Uterus (tissue), 3 donors: ENCODE measurements at regions not wholly inside any gene's neighbourhood (a gene's known extent, or its start where the extent isn't known, plus 50 kb on each side); places are given as distances from the start of the nearest gene placed in this dataset.

ENCODE experiments used
- DNase-seq, 2 donors: peaks; one replicate each; pipeline ENCODE4 v3.0.0-alpha.2; 2019 to 2020
- H3K27ac ChIP-seq, 2 donors: fragments of 200-600 bp; sonication (generic); 1 replicate in 1 of 2; 2 replicates in 1 of 2; pipeline ENCODE4 v1.5.1; 2016 to 2018
- H3K27me3 ChIP-seq, 2 donors: fragments of 200-600 bp; sonication (generic); one replicate each; pipeline ENCODE4 v1.5.1; 2018 to 2019; ENCODE audit warnings: control low read depth in 1 of 2
- H3K36me3 ChIP-seq, 2 donors: fragments of 200-600 bp; sonication (generic); one replicate each; pipeline ENCODE4 v1.5.1; 2019; ENCODE audit warnings: control low read depth in 1 of 2
- H3K4me1 ChIP-seq, 2 donors: fragments of 200-600 bp; sonication (generic); one replicate each; pipeline ENCODE4 v1.5.1; 2018 to 2019; ENCODE audit warnings: control low read depth in 1 of 2
- H3K4me3 ChIP-seq, 2 donors: fragments of 200-600 bp; sonication (generic); 1 replicate in 1 of 2; 2 replicates in 1 of 2; pipeline ENCODE4 v1.5.1; 2018 to 2019; ENCODE audit warnings: mild to moderate bottlenecking in 1 of 2
- H3K9me3 ChIP-seq, 2 donors: fragments of 200-600 bp; sonication (generic); one replicate each; pipeline ENCODE4 v1.5.1; 2019; ENCODE audit warnings: control low read depth in 1 of 2
- CTCF ChIP-seq, 4 experiments: fragments of 200-600 bp in 2 of 4; fragments of 450-650 bp in 2 of 4; sonication (generic) in 2 of 4; IDR thresholded peaks; one replicate each; pipeline ENCODE4 v1.5.1; 2016 to 2019; ENCODE audit warnings: antibody characterized with exemption in 4 of 4, mild to moderate bottlenecking in 2 of 4, moderate library complexity in 1 of 4
- POLR2A ChIP-seq, 2 donors: fragments of 450-650 bp; IDR thresholded peaks; one replicate each; pipeline ENCODE4 v1.6.1; 2016; ENCODE audit warnings: antibody characterized with exemption in 2 of 2, mild to moderate bottlenecking in 1 of 2, moderate library complexity in 1 of 2
- intact Hi-C: fragments of 100-400 bp; cut with DNase I; formaldehyde crosslinking; loops from one replicate; pipeline ENCODE4 v1.15.1; 2023; ENCODE audit warnings: low total_unique reads
- donor health status: DM: yes; HTN: yes; CAD: no.

GRCh38 chr11:23974601-23975000, 522.3 kb upstream of the LUZP2 start:
- Histone ChIP-seq H3K4me3 (no peak overlapping the region), H3K27ac (no peak overlapping the region), H3K27me3 (no peaks in the 10 kb centered on the region), H3K36me3 (no peaks in the 10 kb centered on the region), H3K4me1 (no peaks in the 10 kb centered on the region), H3K9me3 (no peaks in the 10 kb centered on the region)
- no peak for TF ChIP-seq POLR2A (IDR thresholded peaks at IDR 0.05)
- TF ChIP-seq CTCF (IDR thresholded peaks at IDR 0.05): no peak
- no peak for DNase-seq
- intact Hi-C loops: no loop called here

GRCh38 chr11:23976426-23976825, 520.4 kb upstream of the LUZP2 start:
- no peak overlapping the region for H3K27ac ChIP-seq
- H3K36me3 ChIP-seq: no peaks in the 10 kb centered on the region
- intact Hi-C loops: no loop called here
- H3K27me3 ChIP-seq: no peaks in the 10 kb centered on the region
- no peak overlapping the region for H3K4me3 ChIP-seq
- H3K9me3 ChIP-seq: no peaks in the 10 kb centered on the region
- H3K4me1 ChIP-seq: no peaks in the 10 kb centered on the region
- no peak for DNase-seq
- no peak for TF ChIP-seq POLR2A (IDR thresholded peaks at IDR 0.05)
- TF ChIP-seq CTCF (IDR thresholded peaks at IDR 0.05): no peak

- no peak for DNase-seq
- no peaks in the 10 kb centered on the region for H3K36me3 ChIP-seq
- H3K27me3 ChIP-seq: no peaks in the 10 kb centered on the region
- H3K4me1 ChIP-seq: no peaks in the 10 kb centered on the region
- no peaks in the 10 kb centered on the region for H3K9me3 ChIP-seq
- TF ChIP-seq POLR2A (IDR thresholded peaks at IDR 0.05): no peak
- no peak for TF ChIP-seq CTCF (IDR thresholded peaks at IDR 0.05)
- intact Hi-C loops: no loop called here
- H3K4me3 ChIP-seq: no peak overlapping the region
- H3K27ac ChIP-seq: no peak overlapping the region
Observed at GRCh38 chr11:23976841-23977271, 520.0 kb upstream of the LUZP2 start.

GRCh38 chr11:23988381-23989006, 508.4 kb upstream of the LUZP2 start:
- TF ChIP-seq POLR2A (IDR thresholded peaks at IDR 0.05): no peak
- TF ChIP-seq CTCF (IDR thresholded peaks at IDR 0.05): no peak
- H3K27me3 ChIP-seq: no peaks in the 10 kb centered on the region
- H3K27ac ChIP-seq: no peak overlapping the region
- DNase-seq: no peak
- no peaks in the 10 kb centered on the region for H3K4me1 ChIP-seq
- H3K9me3 ChIP-seq: no peaks in the 10 kb centered on the region
- H3K4me3 ChIP-seq: no peak overlapping the region
- no peaks in the 10 kb centered on the region for H3K36me3 ChIP-seq
- intact Hi-C loops: no loop called here

- Histone ChIP-seq H3K27me3 (no peaks in the 10 kb centered on the region), H3K36me3 (no peaks in the 10 kb centered on the region), H3K4me1 (no peaks in the 10 kb centered on the region), H3K9me3 (no peaks in the 10 kb centered on the region), H3K27ac (no peak overlapping the region), H3K4me3 (no peak overlapping the region)
- no peak for TF ChIP-seq CTCF (IDR thresholded peaks at IDR 0.05)
- TF ChIP-seq POLR2A (IDR thresholded peaks at IDR 0.05): no peak
- intact Hi-C loops: no loop called here
- no peak for DNase-seq
Observed at GRCh38 chr11:23990346-23991164, 506.3 kb upstream of the LUZP2 start.
